ENCODE measurements at regions not wholly inside any gene's neighbourhood (a gene's known extent, or its start where the extent isn't known, plus 50 kb on each side); places are given as distances from the start of the nearest gene placed in this dataset.

- FAIRE-seq (no peak), ATAC-seq (no peak), DNase-seq (ENCODE audit: low spot score) (no peak)
- Histone ChIP-seq H3K4me3 (replicated peaks in 1 of 3; ENCODE audit: insufficient read depth in 1 of 3, low read depth in 2 of 3, low read length in 3 of 3) (no peak overlapping the region), H3K4me1 (ENCODE audit: insufficient read depth, low read length) (no peaks in the 10 kb centered on the region), H2AFZ (ENCODE audit: low read length) (no peak overlapping the region), H4K20me1 (ENCODE audit: insufficient read depth, low read length) (no peaks in the 10 kb centered on the region), H3K27ac (ENCODE audit: extremely low read length, insufficient read depth, low read length) (no peak overlapping the region), H3K27me3 (ENCODE audit: control insufficient read depth in 1 of 2, insufficient read depth in 2 of 2, low read length in 2 of 2) (no peaks in the 10 kb centered on the region), H3K4me2 (ENCODE audit: low read depth, low read length) (no peak overlapping the region), H3K36me3 (replicated peaks in 1 of 2; ENCODE audit: control insufficient read depth in 1 of 2, insufficient read depth in 2 of 2, low read length in 2 of 2) (no peaks in the 10 kb centered on the region), H3K79me2 (ENCODE audit: insufficient read depth, low read length) (no peaks in the 10 kb centered on the region), H3K9ac (ENCODE audit: insufficient read depth, low read depth, low read length) (no peak overlapping the region), H3K9me3 (ENCODE audit: low read length) (no peaks in the 10 kb centered on the region)
- intact Hi-C loops (cut with micrococcal nuclease; ENCODE audit: unreplicated experiment) = no loop called here
- POLR2A ChIA-PET = no interaction called here
- in situ Hi-C loops (cut with HindIII; ENCODE audit: extremely low pct_ligation_motif_present, low pct_unique_long_range_greater_than_20kb) = no loop called here
- CTCF ChIA-PET (ENCODE audit: low intra/inter-chr PET ratio, low total read pairs) = no interaction called here
- 1% methylated on average over 4 of the region's 4 CpGs for WGBS (ENCODE audit: low lambda C conversion rate)
- BruUV-seq (replicated peaks) = no TSS peak
- TF ChIP-seq BCL3 (CRISPR knock-in tag; IDR thresholded peaks at IDR 0.05) (no peak), ZNF552 (CRISPR knock-in tag; IDR thresholded peaks at IDR 0.05; ENCODE audit: borderline replicate concordance) (no peak), CCDC6 (CRISPR knock-in tag; IDR thresholded peaks at IDR 0.05) (no peak), TBP (CRISPR knock-in tag; IDR thresholded peaks at IDR 0.05) (no peak), ZBTB44 (CRISPR knock-in tag; IDR thresholded peaks at IDR 0.05) (no peak), MLXIP (CRISPR knock-in tag; IDR thresholded peaks at IDR 0.05; ENCODE audit: borderline replicate concordance) (no peak), SRSF9 (IDR thresholded peaks at IDR 0.05; ENCODE audit: borderline replicate concordance, insufficient read depth, low read depth, low read length, poor library complexity, severe bottlenecking) (no peak), ZNF878 (CRISPR knock-in tag; IDR thresholded peaks at IDR 0.05) (no peak), BRD4 (CRISPR knock-in tag; IDR thresholded peaks at IDR 0.05) (no peak), ZNF253 (CRISPR knock-in tag; IDR thresholded peaks at IDR 0.05; ENCODE audit: borderline replicate concordance) (no peak), HIC2 (CRISPR knock-in tag; IDR thresholded peaks at IDR 0.05; ENCODE audit: low read depth) (no peak), ZEB1 (IDR thresholded peaks at IDR 0.05; ENCODE audit: insufficient replicate concordance, low read depth) (no peak), TOPORS (CRISPR knock-in tag; IDR thresholded peaks at IDR 0.05) (no peak)
These were observed 224.4 kb upstream of the MTNR1B start for GRCh38 chr11:92744929-92745585.
